OCI-LY7 (cell line): ENCODE measurements at regions not wholly inside any gene's neighbourhood (a gene's known extent, or its start where the extent isn't known, plus 50 kb on each side); places are given as distances from the start of the nearest gene placed in this dataset.

Experiments
- BruUV-seq: library from RNA; stranded (reverse); fragments of 400-500 nt; replicated peaks from 2 replicates; lab custom pipeline; 2021; lab: Mats Ljungman, UMichigan
- CTCF ChIA-PET: fragments of 300-600 bp; sonication (Branson Sonifier 250); formaldehyde crosslinking; loops from one replicate; lab custom pipeline; 2022; ENCODE audit warnings: antibody characterized with exemption; ENCODE audit not compliant: unreplicated experiment; lab: Charles Lee
- POLR2A ChIA-PET: fragments of 300-600 bp; sonication (Branson Sonifier 250); formaldehyde crosslinking; loops from one replicate; lab custom pipeline; 2022; ENCODE audit warnings: antibody characterized with exemption; lab: Charles Lee
- DNase-seq: peaks from one replicate; pipeline ENCODE4 v3.0.0-alpha.2; 2015; ENCODE audit warnings: low spot score
- H2AFZ ChIP-seq: fragments of 200-600 bp; sonication (generic), shearing (Covaris generic); 2 replicates; pipeline ENCODE4 v1.6.1; 2014; ENCODE audit warnings: mild to moderate bottlenecking, antibody characterized with exemption, low read length, moderate library complexity
- H3K27ac ChIP-seq: fragments of 200-600 bp; sonication (generic); 2 replicates; pipeline ENCODE4 v1.5.1; 2014; ENCODE audit warnings: mixed run types, low read depth, mild to moderate bottlenecking, moderate library complexity, low read length, inconsistent platforms; ENCODE audit not compliant: poor library complexity, severe bottlenecking
- H3K36me3 ChIP-seq: fragments of 200-600 bp; sonication (generic); 2 replicates; pipeline ENCODE4 v1.6.1; 2014; ENCODE audit warnings: mild to moderate bottlenecking, antibody characterized with exemption, low read length, moderate library complexity, mixed read lengths; ENCODE audit not compliant: insufficient read depth
- H3K4me1 ChIP-seq: fragments of 200-600 bp; sonication (generic); 2 replicates; pipeline ENCODE4 v1.5.1; 2014; ENCODE audit warnings: mild to moderate bottlenecking, low read length; ENCODE audit not compliant: insufficient read depth, poor library complexity, severe bottlenecking
- H3K4me2 ChIP-seq: fragments of 200-600 bp; sonication (generic); 2 replicates; pipeline ENCODE4 v1.6.1; 2014; ENCODE audit warnings: mild to moderate bottlenecking, low read length
- H3K4me3 ChIP-seq: fragments of 200-600 bp; sonication (generic); 2 replicates; pipeline ENCODE4 v1.5.1; 2014; ENCODE audit warnings: mild to moderate bottlenecking, low read depth, low read length; ENCODE audit not compliant: poor library complexity, severe bottlenecking
- H3K79me2 ChIP-seq: fragments of 200-600 bp; sonication (generic); 2 replicates; pipeline ENCODE4 v1.6.1; 2016; ENCODE audit warnings: low read depth, mild to moderate bottlenecking, low read length, moderate library complexity, mixed read lengths; ENCODE audit not compliant: insufficient read depth
- H3K9me2 ChIP-seq: fragments of 200-600 bp; sonication (generic); 2 replicates; pipeline ENCODE4 v1.6.1; 2016; ENCODE audit warnings: mild to moderate bottlenecking, low read length, mixed read lengths; ENCODE audit not compliant: insufficient read depth
- H3K9me3 ChIP-seq: fragments of 200-600 bp; sonication (generic); 2 replicates; pipeline ENCODE4 v1.6.1; 2014; ENCODE audit warnings: mild to moderate bottlenecking, mixed run types, low read length, mixed read lengths
- H4K20me1 ChIP-seq: fragments of 200-600 bp; sonication (generic); 2 replicates; pipeline ENCODE4 v1.6.1; 2014; ENCODE audit warnings: mild to moderate bottlenecking, antibody characterized with exemption, low read length, moderate library complexity, mixed read lengths; ENCODE audit not compliant: insufficient read depth
- EZH2phosphoT487 ChIP-seq: fragments of 200-600 bp; sonication (generic); IDR thresholded peaks from 2 replicates; pipeline ENCODE4 v1.6.1; 2018; ENCODE audit warnings: low read depth, borderline replicate concordance, mild to moderate bottlenecking, mixed run types, antibody characterized with exemption, low read length, moderate library complexity, mixed read lengths
- intact Hi-C: fragments of 100-400 bp; cut with micrococcal nuclease; formaldehyde crosslinking; loops from one replicate; pipeline ENCODE4 v1.10.0; 2022; ENCODE audit not compliant: unreplicated experiment
- TF ChIP-seq, protein P1 (sequence below): fragments of 200-600 bp; sonication (generic); conservative IDR thresholded peaks from 2 replicates; pipeline ENCODE4 v1.5.1; 2014; ENCODE audit warnings: mild to moderate bottlenecking, antibody characterized with exemption, low read length, moderate library complexity, mixed read lengths

DNA sequence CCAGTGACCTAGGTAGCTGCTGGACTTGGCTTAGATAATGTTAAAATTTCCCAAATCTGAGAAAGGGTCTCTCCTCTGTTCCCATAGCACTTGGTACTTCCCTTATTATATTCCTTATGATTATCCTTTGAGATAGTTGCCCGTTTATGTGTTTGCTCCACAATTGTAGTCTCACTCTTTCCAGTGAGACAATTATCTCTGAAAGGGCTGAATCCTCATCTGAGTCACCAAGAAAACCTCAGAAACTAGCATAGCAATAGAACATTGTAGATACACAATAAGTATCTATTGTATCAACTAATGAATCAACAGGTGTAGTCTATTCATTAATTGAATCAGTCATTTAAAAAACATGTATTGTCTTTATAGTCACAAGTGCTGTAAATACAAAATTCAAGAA lies 119.1 kb upstream of the FAR2 start:
- CTCF ChIA-PET: no interaction called here
- TF ChIP-seq, protein P1, sequence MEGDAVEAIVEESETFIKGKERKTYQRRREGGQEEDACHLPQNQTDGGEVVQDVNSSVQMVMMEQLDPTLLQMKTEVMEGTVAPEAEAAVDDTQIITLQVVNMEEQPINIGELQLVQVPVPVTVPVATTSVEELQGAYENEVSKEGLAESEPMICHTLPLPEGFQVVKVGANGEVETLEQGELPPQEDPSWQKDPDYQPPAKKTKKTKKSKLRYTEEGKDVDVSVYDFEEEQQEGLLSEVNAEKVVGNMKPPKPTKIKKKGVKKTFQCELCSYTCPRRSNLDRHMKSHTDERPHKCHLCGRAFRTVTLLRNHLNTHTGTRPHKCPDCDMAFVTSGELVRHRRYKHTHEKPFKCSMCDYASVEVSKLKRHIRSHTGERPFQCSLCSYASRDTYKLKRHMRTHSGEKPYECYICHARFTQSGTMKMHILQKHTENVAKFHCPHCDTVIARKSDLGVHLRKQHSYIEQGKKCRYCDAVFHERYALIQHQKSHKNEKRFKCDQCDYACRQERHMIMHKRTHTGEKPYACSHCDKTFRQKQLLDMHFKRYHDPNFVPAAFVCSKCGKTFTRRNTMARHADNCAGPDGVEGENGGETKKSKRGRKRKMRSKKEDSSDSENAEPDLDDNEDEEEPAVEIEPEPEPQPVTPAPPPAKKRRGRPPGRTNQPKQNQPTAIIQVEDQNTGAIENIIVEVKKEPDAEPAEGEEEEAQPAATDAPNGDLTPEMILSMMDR: no peak
- TF ChIP-seq EZH2phosphoT487: no peak
- H2AFZ ChIP-seq: no peak overlapping the region
- no peaks in the 10 kb centered on the region for H3K9me2 ChIP-seq
- H3K4me3 ChIP-seq: no peak overlapping the region
- H3K79me2 ChIP-seq: no peaks in the 10 kb centered on the region
- POLR2A ChIA-PET: no interaction called here
- no peaks in the 10 kb centered on the region for H4K20me1 ChIP-seq
- no peaks in the 10 kb centered on the region for H3K36me3 ChIP-seq
- no peak overlapping the region for H3K4me2 ChIP-seq
- H3K9me3 ChIP-seq: no peaks in the 10 kb centered on the region
- no peaks in the 10 kb centered on the region for H3K4me1 ChIP-seq
- BruUV-seq: no TSS peak
- H3K27ac ChIP-seq: no peak overlapping the region
- DNase-seq: no peak
- intact Hi-C loops: no loop called here

DNA sequence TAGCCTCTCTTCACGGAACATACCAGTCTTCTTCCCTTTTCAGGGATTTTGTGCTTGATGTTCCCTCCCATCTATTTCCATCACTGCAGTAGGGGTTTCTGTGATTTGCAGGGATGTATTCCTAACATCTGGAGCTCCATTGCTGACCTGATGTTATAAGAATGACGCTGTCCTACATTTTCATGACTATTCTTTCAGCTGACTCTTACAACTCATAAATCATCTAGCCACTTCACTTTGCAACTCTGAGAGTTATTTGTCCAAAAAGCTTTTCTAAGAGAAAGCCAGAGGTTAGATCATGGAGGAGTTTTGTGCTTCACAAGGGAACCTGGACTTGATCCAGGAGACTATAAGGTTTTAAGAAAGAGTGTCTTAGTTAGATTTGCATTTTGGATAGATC lies 116.6 kb upstream of the FAR2 start:
- H3K4me3 ChIP-seq: no peak overlapping the region
- no TSS peak for BruUV-seq
- DNase-seq: no peak
- no peaks in the 10 kb centered on the region for H3K9me2 ChIP-seq
- H3K36me3 ChIP-seq: no peaks in the 10 kb centered on the region
- ChIA-PET CTCF (no interaction called here), POLR2A (no interaction called here)
- intact Hi-C loops: no loop called here
- no peak overlapping the region for H2AFZ ChIP-seq
- no peak overlapping the region for H3K4me2 ChIP-seq
- H3K27ac ChIP-seq: no peak overlapping the region
- TF ChIP-seq, protein P1: no peak
- TF ChIP-seq EZH2phosphoT487: no peak
- H4K20me1 ChIP-seq: no peaks in the 10 kb centered on the region
- H3K79me2 ChIP-seq: no peaks in the 10 kb centered on the region
- no peaks in the 10 kb centered on the region for H3K9me3 ChIP-seq
- no peaks in the 10 kb centered on the region for H3K4me1 ChIP-seq

DNA sequence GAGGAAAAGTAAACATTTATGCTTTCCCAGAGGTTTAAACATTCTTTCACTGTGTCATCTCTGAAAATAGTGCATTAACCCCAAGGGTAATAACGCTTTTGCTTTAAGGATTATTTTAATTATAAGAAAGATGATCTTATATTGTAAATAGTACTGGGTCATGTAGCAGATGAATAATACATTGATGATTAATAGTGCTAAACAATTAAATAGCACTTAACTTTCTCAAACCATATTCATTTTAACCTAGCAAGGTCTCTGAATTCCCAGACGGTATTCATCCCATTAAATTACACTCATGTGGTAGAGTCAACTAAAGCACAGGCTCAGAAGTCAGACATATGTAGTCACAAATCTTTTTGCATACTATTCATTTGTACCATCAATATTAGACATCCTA lies 115.6 kb upstream of the FAR2 start:
- intact Hi-C loops: no loop called here
- CTCF ChIA-PET: no interaction called here
- H3K4me3 ChIP-seq: no peak overlapping the region
- H4K20me1 ChIP-seq: no peaks in the 10 kb centered on the region
- H3K4me1 ChIP-seq: no peaks in the 10 kb centered on the region
- no peak overlapping the region for H3K4me2 ChIP-seq
- no peaks in the 10 kb centered on the region for H3K79me2 ChIP-seq
- TF ChIP-seq, protein P1: no peak
- no peak for TF ChIP-seq EZH2phosphoT487
- DNase-seq: no peak
- H3K9me3 ChIP-seq: no peaks in the 10 kb centered on the region
- H3K27ac ChIP-seq: no peak overlapping the region
- POLR2A ChIA-PET: no interaction called here
- no TSS peak for BruUV-seq
- H3K9me2 ChIP-seq: no peaks in the 10 kb centered on the region
- no peaks in the 10 kb centered on the region for H3K36me3 ChIP-seq
- no peak overlapping the region for H2AFZ ChIP-seq
